Astrocyte of the spinal cord (primary cell): ENCODE measurements at regions not wholly inside any gene's neighbourhood (a gene's known extent, or its start where the extent isn't known, plus 50 kb on each side); places are given as distances from the start of the nearest gene placed in this dataset.
"Not testable (repeated sequence)": the region's sequence is repeated elsewhere in the genome, so short reads cannot be mapped to it uniquely, and the experiment has no call there.

Source experiments
- DNase-seq: peaks from one replicate; pipeline ENCODE4 v3.0.0; 2011; ENCODE audit warnings: low read depth, low spot score
- H3K4me3 ChIP-seq: 2 replicates; pipeline ENCODE4 v1.5.1; 2011; ENCODE audit warnings: low read depth, mild to moderate bottlenecking, low read length, moderate library complexity
- CTCF ChIP-seq: IDR thresholded peaks from 2 replicates; pipeline ENCODE4 v1.5.1; 2012; ENCODE audit warnings: low read depth, mild to moderate bottlenecking, low read length, inconsistent platforms
- in situ Hi-C: cut with HindIII; loops from 2 replicates; pipeline ENCODE4 v1.10.0; 2017; ENCODE audit warnings: low sequenced_read_pairs

DNA sequence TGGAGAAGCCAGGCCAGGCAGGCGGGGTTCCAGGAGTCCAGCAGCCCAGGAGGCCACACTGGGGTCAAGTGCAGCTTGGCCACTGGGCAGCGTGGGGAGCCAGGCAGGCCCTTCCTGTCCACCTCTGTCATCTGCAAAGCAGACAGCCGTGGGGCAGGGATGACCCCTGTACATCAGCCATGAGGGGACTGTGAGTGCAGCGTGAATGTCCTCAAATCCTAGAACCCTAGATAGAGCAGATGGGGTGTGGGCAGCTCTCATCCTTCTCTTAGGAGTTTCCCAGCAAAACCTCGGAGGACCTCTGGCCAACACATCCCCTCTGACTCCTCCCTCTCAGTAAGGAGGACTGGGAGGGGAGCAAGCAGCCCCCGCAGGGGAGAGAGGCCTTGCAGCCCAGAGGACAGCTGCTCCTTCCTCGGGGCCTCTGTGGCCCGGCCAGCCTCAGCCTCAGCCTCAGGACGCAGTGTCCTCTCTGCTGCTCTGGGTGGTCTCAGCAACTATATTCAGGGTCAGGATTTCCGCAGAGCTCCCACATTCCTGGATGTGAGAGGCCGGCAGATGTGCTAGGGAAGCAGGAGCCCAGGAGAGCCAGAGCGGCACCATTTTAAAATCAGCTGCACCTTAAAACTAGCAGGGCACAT, 820.5 kb downstream of the BRD1 start:
- in situ Hi-C loops: no loop called here
- DNase-seq: no peak
- TF ChIP-seq CTCF: no peak
- H3K4me3 ChIP-seq: no peak overlapping the region

DNA sequence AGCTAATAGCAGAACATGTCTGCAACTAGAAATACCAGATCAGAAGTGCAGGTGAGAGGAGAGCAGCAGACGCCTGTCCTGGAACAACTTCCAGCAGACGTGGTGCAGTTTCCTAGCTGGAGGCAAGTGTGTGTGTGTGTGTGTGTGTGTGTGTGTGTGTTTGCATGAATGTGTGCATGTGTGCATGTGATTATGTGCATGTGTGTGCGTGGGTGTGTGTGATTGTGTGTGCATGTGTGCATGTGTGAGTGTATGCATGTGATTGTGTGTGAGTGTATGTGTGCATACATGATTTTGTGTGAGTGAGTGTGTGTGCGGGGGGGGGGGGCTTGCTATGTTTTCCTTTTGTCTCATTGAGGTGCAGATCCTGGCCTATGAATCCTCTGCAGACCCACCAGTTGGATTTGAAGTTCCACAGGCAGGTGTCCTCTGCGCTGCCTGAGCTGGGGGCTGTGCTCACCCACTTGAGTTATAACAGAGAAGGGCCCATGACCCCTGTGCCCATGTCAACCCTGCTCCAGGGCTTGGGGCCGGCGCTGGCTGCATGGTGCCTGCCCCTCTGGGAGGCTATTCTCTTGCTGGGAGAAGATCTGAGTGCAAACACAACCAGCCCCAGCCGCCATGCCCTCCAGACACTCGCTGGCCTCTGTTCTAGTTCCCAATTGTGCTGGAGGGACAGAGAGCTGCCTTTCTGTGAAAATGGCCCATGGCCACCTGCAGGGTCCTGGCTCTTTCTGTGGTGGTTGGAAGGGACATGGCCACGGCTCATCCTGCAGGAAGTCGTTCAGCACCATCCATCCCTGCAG, 821.3 kb downstream of the BRD1 start:
- in situ Hi-C loops: no loop called here
- no peak for DNase-seq
- TF ChIP-seq CTCF: no peak
- no peak overlapping the region for H3K4me3 ChIP-seq

- no peak for TF ChIP-seq CTCF
- no peak for DNase-seq
- in situ Hi-C loops: no loop called here
- no peak overlapping the region for H3K4me3 ChIP-seq
Measured at GRCh38 chr22:49005557-49005956, 822.1 kb downstream of the BRD1 start.

- DNase-seq: no peak
- in situ Hi-C loops: no loop called here
- H3K4me3 ChIP-seq: no peak overlapping the region
- TF ChIP-seq CTCF: no peak
Measured at GRCh38 chr22:49004484-49005399, 822.9 kb downstream of the BRD1 start.

- H3K4me3 ChIP-seq, in situ Hi-C loops, DNase-seq: not testable (repeated sequence)
Measured at GRCh38 chr22:48997605-48998004, 830.1 kb downstream of the BRD1 start.

- no peak for TF ChIP-seq CTCF
- in situ Hi-C loops: no loop called here
- H3K4me3 ChIP-seq: no peak overlapping the region
- DNase-seq: no peak
Measured at GRCh38 chr22:48993655-48994054, 834.0 kb downstream of the BRD1 start.
